Loucy (cell line): ENCODE measurements at regions not wholly inside any gene's neighbourhood (a gene's known extent, or its start where the extent isn't known, plus 50 kb on each side); places are given as distances from the start of the nearest gene placed in this dataset.
"Not testable (repeated sequence)": the region's sequence is repeated elsewhere in the genome, so short reads cannot be mapped to it uniquely, and the experiment has no call there.

Experiments used
- H2AFZ ChIP-seq: fragments of 200-600 bp; sonication (generic); 2 replicates; pipeline ENCODE4 v1.6.0; 2016; ENCODE audit warnings: antibody characterized with exemption, mild to moderate bottlenecking, low read length, moderate library complexity
- H3F3A ChIP-seq: fragments of 200-600 bp; 2 replicates; pipeline ENCODE4 v1.6.0; 2016; ENCODE audit warnings: antibody characterized with exemption, low read depth, mild to moderate bottlenecking
- H3K27me3 ChIP-seq: fragments of 200-600 bp; sonication (generic); 2 replicates; pipeline ENCODE4 v1.6.1; 2014; ENCODE audit warnings: low read length, mild to moderate bottlenecking; ENCODE audit not compliant: insufficient read depth, poor library complexity, severe bottlenecking
- H3K36me3 ChIP-seq: fragments of 200-600 bp; sonication (generic); 2 replicates; pipeline ENCODE4 v1.6.1; 2016; ENCODE audit warnings: low read length; ENCODE audit not compliant: insufficient read depth
- H3K4me1 ChIP-seq: fragments of 200-600 bp; sonication (generic); 2 replicates; pipeline ENCODE4 v1.5.1; 2014; ENCODE audit warnings: low read length, mild to moderate bottlenecking; ENCODE audit not compliant: insufficient read depth, poor library complexity, severe bottlenecking
- H3K4me2 ChIP-seq: fragments of 200-600 bp; sonication (generic); 2 replicates; pipeline ENCODE4 v1.6.0; 2014; ENCODE audit warnings: antibody characterized with exemption, low read length, low read depth, mild to moderate bottlenecking; ENCODE audit not compliant: poor library complexity, severe bottlenecking
- H3K4me3 ChIP-seq: fragments of 200-600 bp; sonication (generic); 2 replicates; pipeline ENCODE4 v1.5.1; 2014; ENCODE audit warnings: low read length, mild to moderate bottlenecking, mixed read lengths; ENCODE audit not compliant: poor library complexity, severe bottlenecking
- H3K79me2 ChIP-seq: fragments of 200-600 bp; sonication (generic); 2 replicates; pipeline ENCODE4 v1.6.1; 2014; ENCODE audit warnings: low read length; ENCODE audit not compliant: insufficient read depth
- H3K9ac ChIP-seq: fragments of 200-600 bp; sonication (generic); 2 replicates; pipeline ENCODE4 v1.6.0; 2014; ENCODE audit warnings: mild to moderate bottlenecking, low read depth, low read length, moderate library complexity; ENCODE audit not compliant: poor library complexity, severe bottlenecking
- H3K9me2 ChIP-seq: fragments of 200-600 bp; sonication (generic); replicated peaks from 2 replicates; pipeline ENCODE4 v1.6.1; 2016; ENCODE audit warnings: low read depth, low read length, mixed read lengths
- H3K9me3 ChIP-seq: fragments of 200-600 bp; sonication (generic); 2 replicates; pipeline ENCODE4 v1.6.1; 2014; ENCODE audit warnings: mild to moderate bottlenecking, antibody characterized with exemption, low read length, low read depth; ENCODE audit not compliant: insufficient read depth
- H4K20me1 ChIP-seq: fragments of 200-600 bp; sonication (generic); 2 replicates; pipeline ENCODE4 v1.6.0; 2014; ENCODE audit warnings: antibody characterized with exemption, low read length, mild to moderate bottlenecking; ENCODE audit not compliant: insufficient read depth, poor library complexity, severe bottlenecking

DNA sequence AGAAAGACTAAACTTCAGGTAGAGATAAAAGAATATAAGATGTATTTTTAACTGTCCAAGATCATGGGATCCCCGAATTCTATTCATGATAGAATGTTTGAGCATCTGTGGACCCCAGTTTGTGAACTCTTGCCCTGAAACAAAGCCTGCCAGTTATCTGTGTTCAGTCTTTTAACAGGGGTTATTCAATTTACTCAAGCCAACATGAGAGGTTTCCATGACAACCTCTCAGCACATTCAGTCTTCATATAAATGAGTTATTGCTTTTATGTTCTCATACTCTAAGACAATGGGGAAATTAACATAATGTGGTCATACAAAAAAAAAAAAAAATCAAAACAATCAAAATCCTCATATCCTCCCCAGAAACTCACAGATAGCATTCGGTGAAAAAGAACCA is 130.1 kb downstream of the NPIPA5 start:
- H3K9me2 ChIP-seq, H3K9ac ChIP-seq, H3K36me3 ChIP-seq, H3F3A ChIP-seq, H3K79me2 ChIP-seq, H3K27me3 ChIP-seq, H3K4me3 ChIP-seq, H2AFZ ChIP-seq, H3K4me2 ChIP-seq, H3K9me3 ChIP-seq, H4K20me1 ChIP-seq, H3K4me1 ChIP-seq: not testable (repeated sequence)

DNA sequence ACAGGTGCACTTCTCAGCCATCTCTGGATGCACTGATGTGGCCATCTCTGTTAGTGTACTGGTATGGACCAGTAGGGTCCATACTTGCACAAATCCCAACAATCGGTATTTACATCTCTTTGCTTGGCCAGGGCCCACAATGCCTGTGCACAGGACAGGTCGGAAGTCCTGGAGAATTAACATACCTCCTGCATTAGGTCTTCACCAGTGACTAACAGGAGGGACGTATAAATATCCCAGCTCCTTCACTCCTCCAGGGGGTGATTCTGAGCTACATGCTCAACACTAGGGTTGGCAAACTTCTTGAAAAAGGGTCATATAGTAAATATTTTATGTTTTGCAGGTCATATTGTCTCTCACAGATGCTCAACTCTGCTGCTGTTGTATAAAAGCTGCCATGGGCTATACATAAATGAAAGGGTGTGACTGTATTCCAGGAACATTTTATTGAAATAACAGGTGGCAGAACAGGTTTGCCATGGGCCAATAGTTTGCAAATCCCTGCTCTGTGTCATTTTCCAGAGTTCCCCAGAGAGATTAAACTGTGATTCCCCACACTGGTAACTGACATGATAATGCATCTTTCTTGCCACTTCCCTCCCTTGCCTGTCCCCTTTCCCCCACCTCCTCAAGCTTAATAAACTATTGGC is 141.3 kb downstream of the NPIPA5 start:
- H3K4me1 ChIP-seq, H4K20me1 ChIP-seq, H3K36me3 ChIP-seq, H2AFZ ChIP-seq, H3K9ac ChIP-seq, H3K4me3 ChIP-seq, H3K27me3 ChIP-seq, H3K4me2 ChIP-seq, H3F3A ChIP-seq, H3K9me3 ChIP-seq, H3K79me2 ChIP-seq, H3K9me2 ChIP-seq: not testable (repeated sequence)

DNA sequence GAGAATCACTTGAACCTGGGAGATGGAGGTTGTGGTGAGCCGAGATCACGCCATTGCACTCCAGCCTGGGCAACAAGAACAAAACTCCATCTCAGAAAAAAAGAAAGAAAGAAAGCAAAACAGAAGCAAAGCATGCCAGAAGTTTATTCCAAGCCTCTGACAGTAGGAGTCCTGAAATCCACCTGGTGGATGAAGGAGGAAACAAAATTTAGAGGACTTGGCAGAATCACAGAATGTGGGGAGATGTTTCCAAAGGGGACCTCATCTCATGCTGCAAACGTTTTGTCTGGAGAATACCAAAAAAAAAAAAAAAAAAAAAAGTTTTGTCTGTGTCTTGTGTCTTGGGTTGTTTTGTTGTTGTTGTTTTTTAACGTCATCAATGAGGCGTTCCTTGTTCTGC is 141.1 kb upstream of the RRN3 start:
- H3K4me2 ChIP-seq, H3K27me3 ChIP-seq, H3K9ac ChIP-seq, H3K79me2 ChIP-seq, H3K36me3 ChIP-seq, H3K4me1 ChIP-seq, H3F3A ChIP-seq, H3K9me3 ChIP-seq, H4K20me1 ChIP-seq, H3K9me2 ChIP-seq, H3K4me3 ChIP-seq, H2AFZ ChIP-seq: not testable (repeated sequence)

DNA sequence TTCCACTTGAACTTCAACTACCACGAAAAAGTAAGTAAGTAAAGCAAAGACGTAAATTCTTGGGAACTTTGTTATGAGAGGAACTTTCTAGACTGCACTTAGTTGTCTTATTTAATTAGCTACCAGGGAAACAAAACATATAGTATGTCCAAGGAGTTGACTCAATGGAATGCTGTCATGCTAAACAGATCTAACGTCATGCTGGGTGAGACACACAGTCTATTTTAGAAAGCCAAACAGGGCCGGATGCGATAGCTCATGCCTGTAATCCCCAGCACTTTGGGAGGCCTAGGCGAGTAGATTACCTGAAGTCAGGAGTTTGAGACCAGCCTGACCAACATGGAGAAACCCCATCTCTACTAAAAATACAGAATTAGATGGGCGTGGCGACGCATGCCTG is 140.6 kb upstream of the RRN3 start:
- not testable (repeated sequence) for H3K4me1 ChIP-seq, H2AFZ ChIP-seq, H3K79me2 ChIP-seq, H3K27me3 ChIP-seq, H3K9me2 ChIP-seq, H3K4me3 ChIP-seq, H3K36me3 ChIP-seq, H3K9ac ChIP-seq, H3K9me3 ChIP-seq, H4K20me1 ChIP-seq, H3K4me2 ChIP-seq, H3F3A ChIP-seq

DNA sequence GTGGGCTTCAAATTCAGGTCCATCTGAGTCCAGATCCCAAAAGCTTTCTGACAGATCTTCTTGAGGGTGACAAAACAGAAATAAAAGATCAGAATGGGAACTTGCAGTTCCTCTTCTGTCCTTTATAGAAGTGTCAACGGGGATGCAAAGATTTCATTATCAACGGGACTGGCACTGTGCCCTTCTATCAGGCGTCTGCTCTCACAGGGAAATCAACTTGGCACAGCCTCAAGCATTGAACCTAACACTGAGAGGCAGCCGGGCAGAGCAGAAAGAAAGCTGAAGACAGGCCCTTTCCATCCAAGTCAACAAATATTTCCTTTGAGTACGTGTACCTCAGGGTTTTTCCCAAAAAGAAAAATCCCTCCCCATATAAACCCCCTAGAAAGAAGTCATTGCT is 136.4 kb upstream of the RRN3 start:
- not testable (repeated sequence) for H3K27me3 ChIP-seq, H3K79me2 ChIP-seq, H3K9ac ChIP-seq, H4K20me1 ChIP-seq, H3F3A ChIP-seq, H2AFZ ChIP-seq, H3K4me1 ChIP-seq, H3K36me3 ChIP-seq, H3K4me3 ChIP-seq, H3K9me2 ChIP-seq, H3K4me2 ChIP-seq, H3K9me3 ChIP-seq

DNA sequence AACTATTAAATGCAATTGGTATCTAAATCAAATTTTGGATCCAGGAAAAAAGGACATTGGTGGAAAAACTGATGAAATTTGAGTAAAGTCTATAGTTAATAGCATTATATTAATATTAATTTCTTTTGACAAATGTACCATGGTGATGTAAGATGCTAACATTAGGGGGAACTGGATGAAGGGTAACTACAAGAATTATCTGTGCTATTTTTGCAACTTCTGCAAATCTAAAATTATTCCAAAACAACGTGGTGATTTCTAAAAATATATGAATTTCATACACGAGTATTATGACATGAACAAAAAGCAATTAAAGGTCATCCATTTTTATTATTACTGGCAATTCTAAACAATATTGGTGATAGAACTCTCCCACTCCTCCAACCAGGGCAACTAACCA is 135.6 kb upstream of the RRN3 start:
- not testable (repeated sequence) for H3K9ac ChIP-seq, H3K9me2 ChIP-seq, H3K27me3 ChIP-seq, H3K4me2 ChIP-seq, H3K4me1 ChIP-seq, H3F3A ChIP-seq, H4K20me1 ChIP-seq, H3K4me3 ChIP-seq, H3K36me3 ChIP-seq, H3K79me2 ChIP-seq, H2AFZ ChIP-seq, H3K9me3 ChIP-seq

DNA sequence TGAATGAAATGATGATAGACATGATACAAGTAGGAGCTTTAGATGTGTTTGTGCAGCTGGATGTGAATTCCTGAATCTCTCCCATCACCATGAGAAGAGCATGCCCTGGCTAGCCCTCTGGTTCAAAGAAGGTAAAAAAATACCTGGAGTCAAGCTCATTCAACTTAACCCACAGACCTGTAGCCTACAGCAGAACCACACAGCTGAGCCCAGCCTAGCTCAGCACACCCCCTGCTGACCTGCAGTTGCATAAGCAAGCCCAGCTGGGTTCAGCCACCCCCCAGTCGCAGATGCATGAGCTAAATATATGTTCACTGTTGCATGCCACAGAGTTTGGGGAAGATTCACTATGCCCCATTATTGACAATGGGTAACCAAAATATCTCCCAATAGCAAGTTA is 130.6 kb upstream of the RRN3 start:
- H3K9me3 ChIP-seq, H3F3A ChIP-seq, H3K27me3 ChIP-seq, H3K79me2 ChIP-seq, H3K36me3 ChIP-seq, H4K20me1 ChIP-seq, H3K4me3 ChIP-seq, H3K4me2 ChIP-seq, H3K9ac ChIP-seq, H3K4me1 ChIP-seq, H2AFZ ChIP-seq, H3K9me2 ChIP-seq: not testable (repeated sequence)

DNA sequence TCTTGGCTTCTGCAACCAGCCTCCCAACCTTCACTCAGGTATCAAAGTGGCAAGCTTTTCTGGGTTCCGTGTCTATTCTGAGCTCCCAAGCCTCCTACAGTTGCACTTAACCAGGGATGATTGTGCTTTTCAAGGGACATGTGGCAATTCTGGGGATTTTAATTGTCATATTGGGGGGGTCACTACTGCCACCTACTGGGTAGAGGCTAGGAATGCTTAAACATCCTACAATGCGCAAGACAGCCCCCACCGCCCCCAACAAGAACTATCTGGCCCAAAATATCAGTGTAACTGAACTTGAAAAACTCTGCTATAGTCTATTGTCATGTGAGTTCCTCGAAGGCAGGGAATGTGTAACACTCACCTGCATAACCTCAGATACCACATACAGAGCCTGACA is 129.3 kb upstream of the RRN3 start:
- H3K9me2 ChIP-seq, H3K4me3 ChIP-seq, H3K4me2 ChIP-seq, H3K36me3 ChIP-seq, H3K27me3 ChIP-seq, H2AFZ ChIP-seq, H3K79me2 ChIP-seq, H4K20me1 ChIP-seq, H3F3A ChIP-seq, H3K4me1 ChIP-seq, H3K9ac ChIP-seq, H3K9me3 ChIP-seq: not testable (repeated sequence)
